ENCODE measurements at regions not wholly inside any gene's neighbourhood (a gene's known extent, or its start where the extent isn't known, plus 50 kb on each side); places are given as distances from the start of the nearest gene placed in this dataset.
A peak's percentile ranks its signal among the peaks of the same experiment; 100 is the strongest.

DNA sequence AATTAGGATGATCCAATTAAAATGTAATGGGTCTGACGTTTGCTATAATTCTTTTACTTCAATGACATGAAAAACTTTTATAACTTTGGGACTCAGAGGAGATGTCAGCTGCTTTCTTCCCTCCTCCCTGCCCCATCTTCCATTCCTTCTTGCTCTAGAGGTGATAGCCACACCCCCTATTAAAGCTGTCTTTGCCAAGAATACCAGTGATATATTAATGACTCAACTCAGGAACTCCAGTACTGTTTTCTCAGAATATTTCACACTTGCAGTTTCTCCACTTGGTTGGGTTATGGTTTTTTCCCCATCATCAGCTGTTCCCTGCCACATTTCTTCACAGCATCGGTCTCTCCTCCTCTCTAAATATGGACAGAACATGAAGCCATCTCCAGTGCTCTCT lies 184.0 kb downstream of the KCNE4 start:
- WGBS (ENCODE audit: insufficient coverage, insufficient replicate concordance, low lambda C conversion rate, missing lambda C conversion rate), result 17% methylated on average over 2 of the region's 2 CpGs
- BruUV-seq (replicated peaks), result no TSS peak

More for the DNA sequence above, 184.0 kb downstream of the KCNE4 start:
- H3K9ac ChIP-seq (ENCODE audit: control insufficient read depth, insufficient read depth, low read length), result no peak overlapping the region
- in situ Hi-C loops (cut with MboI), result no loop called here
- ATAC-seq (peak; percentile 31; the same call in 2 of the 3 replicates), DNase-seq (ENCODE audit: low read depth, low spot score) (no peak), FAIRE-seq (no peak)
- H3K9me3 ChIP-seq (replicated peaks; ENCODE audit: control insufficient read depth, insufficient read depth, low read length), result no peaks in the 10 kb centered on the region
- ChIA-PET RAD21 (ENCODE audit: unreplicated experiment) (no interaction called here), SMC1A (ENCODE audit: uncharacterized antibody, unreplicated experiment) (interaction anchor here (1.5 kb wide), 1 partner anchor 11 kb away, joined by 5 read pairs; no protein-coding TSS in a partner anchor), CTCF (no interaction called here), POLR2A (no interaction called here)
- TF ChIP-seq, protein P1, sequence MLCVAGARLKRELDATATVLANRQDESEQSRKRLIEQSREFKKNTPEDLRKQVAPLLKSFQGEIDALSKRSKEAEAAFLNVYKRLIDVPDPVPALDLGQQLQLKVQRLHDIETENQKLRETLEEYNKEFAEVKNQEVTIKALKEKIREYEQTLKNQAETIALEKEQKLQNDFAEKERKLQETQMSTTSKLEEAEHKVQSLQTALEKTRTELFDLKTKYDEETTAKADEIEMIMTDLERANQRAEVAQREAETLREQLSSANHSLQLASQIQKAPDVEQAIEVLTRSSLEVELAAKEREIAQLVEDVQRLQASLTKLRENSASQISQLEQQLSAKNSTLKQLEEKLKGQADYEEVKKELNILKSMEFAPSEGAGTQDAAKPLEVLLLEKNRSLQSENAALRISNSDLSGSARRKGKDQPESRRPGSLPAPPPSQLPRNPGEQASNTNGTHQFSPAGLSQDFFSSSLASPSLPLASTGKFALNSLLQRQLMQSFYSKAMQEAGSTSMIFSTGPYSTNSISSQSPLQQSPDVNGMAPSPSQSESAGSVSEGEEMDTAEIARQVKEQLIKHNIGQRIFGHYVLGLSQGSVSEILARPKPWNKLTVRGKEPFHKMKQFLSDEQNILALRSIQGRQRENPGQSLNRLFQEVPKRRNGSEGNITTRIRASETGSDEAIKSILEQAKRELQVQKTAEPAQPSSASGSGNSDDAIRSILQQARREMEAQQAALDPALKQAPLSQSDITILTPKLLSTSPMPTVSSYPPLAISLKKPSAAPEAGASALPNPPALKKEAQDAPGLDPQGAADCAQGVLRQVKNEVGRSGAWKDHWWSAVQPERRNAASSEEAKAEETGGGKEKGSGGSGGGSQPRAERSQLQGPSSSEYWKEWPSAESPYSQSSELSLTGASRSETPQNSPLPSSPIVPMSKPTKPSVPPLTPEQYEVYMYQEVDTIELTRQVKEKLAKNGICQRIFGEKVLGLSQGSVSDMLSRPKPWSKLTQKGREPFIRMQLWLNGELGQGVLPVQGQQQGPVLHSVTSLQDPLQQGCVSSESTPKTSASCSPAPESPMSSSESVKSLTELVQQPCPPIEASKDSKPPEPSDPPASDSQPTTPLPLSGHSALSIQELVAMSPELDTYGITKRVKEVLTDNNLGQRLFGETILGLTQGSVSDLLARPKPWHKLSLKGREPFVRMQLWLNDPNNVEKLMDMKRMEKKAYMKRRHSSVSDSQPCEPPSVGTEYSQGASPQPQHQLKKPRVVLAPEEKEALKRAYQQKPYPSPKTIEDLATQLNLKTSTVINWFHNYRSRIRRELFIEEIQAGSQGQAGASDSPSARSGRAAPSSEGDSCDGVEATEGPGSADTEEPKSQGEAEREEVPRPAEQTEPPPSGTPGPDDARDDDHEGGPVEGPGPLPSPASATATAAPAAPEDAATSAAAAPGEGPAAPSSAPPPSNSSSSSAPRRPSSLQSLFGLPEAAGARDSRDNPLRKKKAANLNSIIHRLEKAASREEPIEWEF (IDR thresholded peaks at IDR 0.05; ENCODE audit: insufficient replicate concordance, low read depth, low read length), result no peak
- TF ChIP-seq CHD4 (IDR thresholded peaks at IDR 0.05) (no peak), MYB (IDR thresholded peaks at IDR 0.05; ENCODE audit: borderline replicate concordance, low read depth, low read length) (no peak), KAT2A (conservative IDR thresholded peaks at IDR 0.05; ENCODE audit: control insufficient read depth, low read depth, low read length) (no peak), IKZF1 (conservative IDR thresholded peaks at IDR 0.05) (peak; percentile 29; the same call in 1 of the 2 replicates), ZNF622 (IDR thresholded peaks at IDR 0.05) (no peak), ESRRA (IDR thresholded peaks at IDR 0.05; ENCODE audit: low read length) (no peak), RAD51 (IDR thresholded peaks at IDR 0.05) (no peak), RUNX3 (IDR thresholded peaks at IDR 0.05; ENCODE audit: low read length) (no peak), IKZF2 (IDR thresholded peaks at IDR 0.05) (peak; percentile 10 to 41; a peak in 1 of 4 replicates), CBX3 (IDR thresholded peaks at IDR 0.05; ENCODE audit: borderline replicate concordance, low read depth) (no peak), NR2C1 (IDR thresholded peaks at IDR 0.05) (no peak), CREM (IDR thresholded peaks at IDR 0.05; ENCODE audit: low read depth) (no peak), HCFC1 (IDR thresholded peaks at IDR 0.05; ENCODE audit: low read length) (no peak), POU2F2 (IDR thresholded peaks at IDR 0.05; ENCODE audit: borderline replicate concordance, low read depth, low read length) (no peak)
- TF ChIP-seq, protein P2, sequence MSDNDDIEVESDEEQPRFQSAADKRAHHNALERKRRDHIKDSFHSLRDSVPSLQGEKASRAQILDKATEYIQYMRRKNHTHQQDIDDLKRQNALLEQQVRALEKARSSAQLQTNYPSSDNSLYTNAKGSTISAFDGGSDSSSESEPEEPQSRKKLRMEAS (IDR thresholded peaks at IDR 0.05; ENCODE audit: low read depth, low read length), result no peak
- intact Hi-C loops (cut with micrococcal nuclease; ENCODE audit: unreplicated experiment), result no loop called here
- no peak overlapping the region for H2AFZ ChIP-seq (ENCODE audit: control insufficient read depth, low read depth, low read length)
- H3K36me3 ChIP-seq (ENCODE audit: control insufficient read depth in 2 of 2, insufficient read depth in 2 of 2, low read length in 1 of 2), result no peaks in the 10 kb centered on the region
- H3K27me3 ChIP-seq (replicated peaks in 1 of 2; ENCODE audit: control insufficient read depth in 2 of 2, insufficient read depth in 2 of 2, low read length in 1 of 2), result no peaks in the 10 kb centered on the region
- H3K4me1 ChIP-seq (ENCODE audit: control insufficient read depth, insufficient read depth, low read length), result no peaks in the 10 kb centered on the region
- no peaks in the 10 kb centered on the region for H3K79me2 ChIP-seq (ENCODE audit: control insufficient read depth, insufficient read depth, low read length)
- H3K27ac ChIP-seq (ENCODE audit: control insufficient read depth, insufficient read depth), result no peak overlapping the region
- H4K20me1 ChIP-seq (ENCODE audit: control insufficient read depth, insufficient read depth), result no peaks in the 10 kb centered on the region
- no peak overlapping the region for H3K4me2 ChIP-seq (ENCODE audit: control insufficient read depth, insufficient read depth)
- H3K4me3 ChIP-seq, result no peak overlapping the region

Measured in GM12878 (cell line).